Mesenchymal stem cell (in vitro differentiated cells and primary cell): ENCODE measurements at regions not wholly inside any gene's neighbourhood (a gene's known extent, or its start where the extent isn't known, plus 50 kb on each side); places are given as distances from the start of the nearest gene placed in this dataset.
"Not testable (repeated sequence)": the region's sequence is repeated elsewhere in the genome, so short reads cannot be mapped to it uniquely, and the experiment has no call there.

Source experiments
- DNase-seq: peaks from one replicate; pipeline ENCODE4 v3.0.0-alpha.2; 2013
- H2AFZ ChIP-seq: one replicate; pipeline ENCODE4 v1.6.1; 2013; ENCODE audit warnings: low read depth, mild to moderate bottlenecking, control low read depth, inconsistent platforms, low read length, moderate library complexity
- H2AK5ac ChIP-seq: 2 replicates; pipeline ENCODE4 v1.6.1; 2013; ENCODE audit warnings: low read length, moderate library complexity, mild to moderate bottlenecking, inconsistent platforms; ENCODE audit not compliant: severe bottlenecking
- H2BK120ac ChIP-seq: one replicate; pipeline ENCODE4 v1.6.1; 2013; ENCODE audit warnings: low read depth, mild to moderate bottlenecking, inconsistent platforms, low read length, moderate library complexity
- H2BK12ac ChIP-seq, 2 experiments: one replicate each; pipeline ENCODE4 v1.6.1; 2013; ENCODE audit warnings: inconsistent platforms in 2 of 2, low read length in 2 of 2, mild to moderate bottlenecking in 2 of 2, moderate library complexity in 2 of 2, control low read depth in 1 of 2
- H2BK15ac ChIP-seq: one replicate; pipeline ENCODE4 v1.6.1; 2013; ENCODE audit warnings: mild to moderate bottlenecking, low read depth, inconsistent platforms; ENCODE audit not compliant: poor library complexity, severe bottlenecking
- H2BK5ac ChIP-seq: 2 replicates; pipeline ENCODE4 v1.6.1; 2013; ENCODE audit warnings: low read depth, mild to moderate bottlenecking, low read length, control low read depth, inconsistent platforms; ENCODE audit not compliant: poor library complexity, severe bottlenecking
- H3K14ac ChIP-seq, 2 experiments: one replicate each; pipeline ENCODE4 v1.6.1; 2013; ENCODE audit warnings: inconsistent platforms in 2 of 2, low read length in 2 of 2, control low read depth in 1 of 2, mild to moderate bottlenecking in 1 of 2, moderate library complexity in 1 of 2
- H3K18ac ChIP-seq, 2 experiments: one replicate each; pipeline ENCODE4 v1.6.1; 2013; ENCODE audit warnings: inconsistent platforms in 2 of 2, low read length in 2 of 2, control low read depth in 1 of 2, low read depth in 1 of 2, mild to moderate bottlenecking in 1 of 2
- H3K23ac ChIP-seq, 2 experiments: one replicate each; pipeline ENCODE4 v1.6.1; 2013; ENCODE audit warnings: inconsistent platforms in 2 of 2, low read length in 2 of 2, mild to moderate bottlenecking in 2 of 2, moderate library complexity in 2 of 2, control low read depth in 1 of 2
- H3K27ac ChIP-seq: 2 replicates; pipeline ENCODE4 v1.5.1; 2013; ENCODE audit warnings: mild to moderate bottlenecking, moderate library complexity, low read length, control low read depth, inconsistent platforms; ENCODE audit not compliant: poor library complexity, severe bottlenecking
- H3K27me3 ChIP-seq, 2 experiments: 2 replicates each; pipeline versions ENCODE4 v1.6.1 to v1.7.0; 2013; ENCODE audit warnings: low read length in 2 of 2, mild to moderate bottlenecking in 2 of 2, moderate library complexity in 2 of 2, control low read depth in 1 of 2, inconsistent platforms in 1 of 2; ENCODE audit not compliant: control insufficient read depth in 1 of 2, insufficient read depth in 1 of 2
- H3K36me3 ChIP-seq, 2 experiments: 2 replicates each; pipeline versions ENCODE4 v1.6.1 to v1.7.0; 2013; ENCODE audit warnings: low read length in 2 of 2, control low read depth in 1 of 2, inconsistent platforms in 1 of 2, low read depth in 1 of 2, mild to moderate bottlenecking in 1 of 2; ENCODE audit not compliant: insufficient read depth in 2 of 2, control insufficient read depth in 1 of 2
- H3K4ac ChIP-seq, 2 experiments: one replicate each; pipeline ENCODE4 v1.6.1; 2013; ENCODE audit warnings: inconsistent platforms in 2 of 2, low read length in 2 of 2, mild to moderate bottlenecking in 2 of 2, moderate library complexity in 2 of 2, control low read depth in 1 of 2, low read depth in 1 of 2
- H3K4me1 ChIP-seq: 2 replicates; pipeline ENCODE4 v1.6.1; 2013; ENCODE audit warnings: low read depth, low read length, control low read depth; ENCODE audit not compliant: control insufficient read depth, insufficient read depth
- H3K4me2 ChIP-seq: 2 replicates; pipeline ENCODE4 v1.6.1; 2013; ENCODE audit warnings: low read length, mild to moderate bottlenecking, inconsistent platforms; ENCODE audit not compliant: poor library complexity, severe bottlenecking
- H3K4me3 ChIP-seq, 2 experiments: 2 replicates each; pipeline versions ENCODE4 v1.5.1 to v1.7.0; 2013; ENCODE audit warnings: low read length in 2 of 2, mild to moderate bottlenecking in 2 of 2, control low read depth in 1 of 2, low read depth in 1 of 2; ENCODE audit not compliant: insufficient read depth in 1 of 2
- H3K79me1 ChIP-seq: replicated peaks from 2 replicates; pipeline ENCODE4 v1.6.1; 2013; ENCODE audit warnings: mild to moderate bottlenecking, control low read depth, low read length, inconsistent platforms; ENCODE audit not compliant: poor library complexity, severe bottlenecking
- H3K9ac ChIP-seq: 2 replicates; pipeline ENCODE4 v1.7.0; 2013; ENCODE audit warnings: mild to moderate bottlenecking, low read length, moderate library complexity
- H3K9me3 ChIP-seq: 2 replicates; pipeline ENCODE4 v1.7.0; 2013; ENCODE audit warnings: mild to moderate bottlenecking, low read length; ENCODE audit not compliant: control insufficient read depth
- H4K8ac ChIP-seq: one replicate; pipeline ENCODE4 v1.6.1; 2013; ENCODE audit warnings: inconsistent platforms, mild to moderate bottlenecking, low read length, moderate library complexity
- H4K91ac ChIP-seq: one replicate; pipeline ENCODE4 v1.6.1; 2013; ENCODE audit warnings: mild to moderate bottlenecking, low read length, inconsistent platforms
- WGBS: methylation state at CpG from one replicate; pipeline ENCODE4 v1.1.7; 2013; ENCODE audit warnings: mixed read lengths; 5-methylcytosine and 5-hydroxymethylcytosine counted together

- no peak overlapping the region for H2BK12ac ChIP-seq
- H2AFZ ChIP-seq, result no peak overlapping the region
- H3K36me3 ChIP-seq, result no peaks in the 10 kb centered on the region
- H3K4me2 ChIP-seq, result no peak overlapping the region
- H4K91ac ChIP-seq, result no peak overlapping the region
- no peaks in the 10 kb centered on the region for H3K4me1 ChIP-seq
- no peak overlapping the region for H3K4ac ChIP-seq
- no peaks in the 10 kb centered on the region for H3K79me1 ChIP-seq
- no peak overlapping the region for H3K23ac ChIP-seq
- peaks cover 42 to 65% of the 10 kb centered on the region in 2 experiments for H3K27me3 ChIP-seq
- DNase-seq, result no peak
- H3K14ac ChIP-seq, result no peak overlapping the region
- WGBS, result 95% methylated on average over 13 of the region's 13 CpGs
- H2AK5ac ChIP-seq, result no peak overlapping the region
- H2BK15ac ChIP-seq, result no peak overlapping the region
- no peak overlapping the region for H3K18ac ChIP-seq
- H3K9me3 ChIP-seq, result peaks cover under 1% of the 10 kb centered on the region
- no peak overlapping the region for H3K9ac ChIP-seq
- H3K27ac ChIP-seq, result no peak overlapping the region
- no peak overlapping the region for H2BK5ac ChIP-seq
- H4K8ac ChIP-seq, result no peak overlapping the region
- H3K4me3 ChIP-seq, result no peak overlapping the region
- no peak overlapping the region for H2BK120ac ChIP-seq
Measured at GRCh38 chr11:69220561-69221051, 64.9 kb downstream of the SMIM38 start.

DNA sequence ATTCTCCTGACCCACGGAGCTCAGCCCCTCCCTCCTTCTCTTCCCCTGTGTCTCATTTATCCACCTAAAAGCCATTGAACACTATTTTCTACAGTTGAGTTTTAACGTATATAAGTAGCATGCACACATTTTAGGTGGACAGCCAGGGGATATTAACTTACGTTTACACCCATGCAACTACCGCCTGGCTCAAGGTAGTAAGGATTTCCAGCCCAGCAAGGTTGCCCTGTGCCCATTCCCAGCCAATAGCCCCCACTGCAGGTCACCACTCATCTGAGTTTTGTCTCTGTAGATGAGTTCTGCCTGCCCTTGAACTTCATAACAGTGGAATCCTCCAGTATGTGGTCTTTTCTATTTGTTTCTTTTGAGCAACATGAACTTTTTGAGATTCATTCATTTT lies 65.4 kb downstream of the SMIM38 start:
- Histone ChIP-seq H2BK12ac (no peak overlapping the region), H2AFZ (no peak overlapping the region), H3K9me3 (peaks cover 5% of the 10 kb centered on the region), H3K36me3 (no peaks in the 10 kb centered on the region), H2BK120ac (no peak overlapping the region), H3K4me2 (no peak overlapping the region), H3K9ac (no peak overlapping the region), H3K27me3 (peaks cover 37 to 70% of the 10 kb centered on the region in 2 experiments), H3K23ac (no peak overlapping the region), H2BK15ac (no peak overlapping the region), H4K8ac (no peak overlapping the region), H2AK5ac (no peak overlapping the region), H3K14ac (no peak overlapping the region), H3K27ac (no peak overlapping the region), H3K4me1 (no peaks in the 10 kb centered on the region), H3K79me1 (no peaks in the 10 kb centered on the region), H4K91ac (no peak overlapping the region), H3K4me3 (no peak overlapping the region), H3K18ac (no peak overlapping the region), H3K4ac (no peak overlapping the region), H2BK5ac (no peak overlapping the region)
- DNase-seq, result no peak
- 82% methylated on average over 4 of the region's 4 CpGs for WGBS

DNA sequence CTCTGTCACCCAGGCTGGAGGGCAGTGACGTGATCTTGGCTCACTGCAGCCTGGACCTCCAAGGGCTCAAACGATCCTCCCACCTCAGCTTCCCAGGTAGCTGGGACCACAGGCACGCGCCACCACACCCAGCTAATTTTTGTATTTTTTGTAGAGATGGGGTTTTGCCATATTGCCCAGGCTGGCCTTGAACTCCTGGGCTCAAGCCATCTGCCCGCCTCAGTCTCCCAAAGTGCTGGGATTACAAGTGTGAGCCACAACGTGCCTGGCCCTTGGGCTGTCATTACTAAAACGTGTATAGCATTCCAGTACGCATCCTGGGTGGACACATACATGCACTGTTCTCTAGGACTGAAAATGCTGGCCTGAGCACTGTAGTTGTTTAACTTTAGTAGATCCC lies 65.9 kb downstream of the SMIM38 start:
- H3K4me2 ChIP-seq, result not testable (repeated sequence)

GRCh38 chr11:69227271-69227670 lies 66.7 kb upstream of the MYEOV start:
- Histone ChIP-seq H3K14ac (no peak overlapping the region), H3K27me3 (peaks cover 55 to 83% of the 10 kb centered on the region in 2 experiments), H2BK15ac (no peak overlapping the region), H3K79me1 (no peaks in the 10 kb centered on the region), H4K8ac (no peak overlapping the region), H3K27ac (no peak overlapping the region), H4K91ac (no peak overlapping the region), H2BK12ac (no peak overlapping the region), H3K4ac (no peak overlapping the region), H3K4me1 (no peaks in the 10 kb centered on the region), H3K36me3 (no peaks in the 10 kb centered on the region), H3K4me2 (no peak overlapping the region), H3K9me3 (peaks cover 21% of the 10 kb centered on the region), H2AFZ (no peak overlapping the region), H3K9ac (no peak overlapping the region), H3K23ac (no peak overlapping the region), H3K18ac (no peak overlapping the region), H2BK5ac (no peak overlapping the region), H2AK5ac (no peak overlapping the region), H3K4me3 (no peak overlapping the region), H2BK120ac (no peak overlapping the region)
- 100% methylated on average over 1 of the region's 1 CpG for WGBS
- no peak for DNase-seq

More for the DNA sequence above, 65.9 kb downstream of the SMIM38 start:
- not testable (repeated sequence) for H3K14ac ChIP-seq, H3K4me3 ChIP-seq, H3K9me3 ChIP-seq, H3K27ac ChIP-seq, DNase-seq, H2BK12ac ChIP-seq, H3K23ac ChIP-seq, H3K36me3 ChIP-seq, H4K8ac ChIP-seq, H3K79me1 ChIP-seq, H2AK5ac ChIP-seq, H3K4ac ChIP-seq, H3K18ac ChIP-seq, H2BK15ac ChIP-seq, H2BK5ac ChIP-seq, H2AFZ ChIP-seq, H3K9ac ChIP-seq, H4K91ac ChIP-seq, H3K4me1 ChIP-seq, H2BK120ac ChIP-seq
- 88% methylated on average over 7 of the region's 8 CpGs for WGBS
- H3K27me3 ChIP-seq, result peaks cover 36 to 75% of the 10 kb centered on the region in 2 experiments
